Spleen (tissue), 7 donors: ENCODE measurements at regions not wholly inside any gene's neighbourhood (a gene's known extent, or its start where the extent isn't known, plus 50 kb on each side); places are given as distances from the start of the nearest gene placed in this dataset.

Experiments
- CTCF ChIP-seq, 11 experiments: fragments of 200-600 bp in 7 of 11; fragments of 450-650 bp in 4 of 11; sonication (generic) in 4 of 11; IDR thresholded peaks in 8 of 11; conservative IDR thresholded peaks in 3 of 11; 1 replicate in 7 of 11; 2 replicates in 4 of 11; pipeline versions ENCODE4 v1.4.0 to v1.8.0; 2016 to 2021; ENCODE audit warnings: antibody characterized with exemption in 11 of 11, inconsistent platforms in 4 of 11, mild to moderate bottlenecking in 1 of 11
- POLR2A ChIP-seq, 3 donors: fragments of 450-650 bp; IDR thresholded peaks; one replicate each; pipeline ENCODE4 v1.5.1; 2017; ENCODE audit warnings: antibody characterized with exemption in 3 of 3, mild to moderate bottlenecking in 1 of 3
- POLR2AphosphoS5 ChIP-seq, 3 donors: sonication (generic); formaldehyde crosslinking; IDR thresholded peaks; one replicate each; pipeline ENCODE4 v1.5.1; 2017; ENCODE audit warnings: antibody characterized with exemption in 3 of 3
- donor health status: DM: no; HTN: no; CAD: no; lungs with moderate emphysema.
- donor health status: DM: no; HTN: no; CAD: no.
- donor health status: DM: no; HTN: no; CAD: no.

GRCh38 chr5:4882186-4882585 lies 257.9 kb upstream of the ADAMTS16 start:
- TF ChIP-seq POLR2A (IDR thresholded peaks at IDR 0.05): no peak
- no peak for TF ChIP-seq POLR2AphosphoS5 (IDR thresholded peaks at IDR 0.05)
- TF ChIP-seq CTCF (IDR thresholded peaks at IDR 0.05 in 8 of 11, conservative IDR thresholded peaks at IDR 0.05 in 3 of 11): no peak
